PFSK-1 (cell line): ENCODE measurements at regions not wholly inside any gene's neighbourhood (a gene's known extent, or its start where the extent isn't known, plus 50 kb on each side); places are given as distances from the start of the nearest gene placed in this dataset.

Experiments
- FOXP2 ChIP-seq: optimal IDR thresholded peaks from 2 replicates; pipeline ENCODE3; 2011; ENCODE audit warnings: borderline replicate concordance, control low read depth, inconsistent platforms; ENCODE audit not compliant: insufficient read depth; ENCODE audit errors: extremely low read length, extremely low read depth
- POLR2AphosphoS5 ChIP-seq: IDR thresholded peaks from 2 replicates; pipeline ENCODE4 v1.6.1; 2012; ENCODE audit warnings: low read depth, mild to moderate bottlenecking, control low read depth, low read length, moderate library complexity
- REST ChIP-seq, 2 experiments: IDR thresholded peaks; 2 replicates each; pipeline versions ENCODE4 v1.6.1 to v1.8.0; 2011 to 2012; ENCODE audit warnings: low read depth in 2 of 2, low read length in 2 of 2, control low read depth in 1 of 2, inconsistent platforms in 1 of 2, mild to moderate bottlenecking in 1 of 2, moderate library complexity in 1 of 2; ENCODE audit not compliant: insufficient read depth in 1 of 2
- SIN3A ChIP-seq: IDR thresholded peaks from 2 replicates; pipeline ENCODE4 v1.6.1; 2012; ENCODE audit warnings: mild to moderate bottlenecking, low read length, moderate library complexity, borderline replicate concordance; ENCODE audit not compliant: insufficient read depth
- TAF1 ChIP-seq: IDR thresholded peaks from 2 replicates; pipeline ENCODE4 v1.6.1; 2012; ENCODE audit warnings: low read length, control low read depth, borderline replicate concordance; ENCODE audit not compliant: insufficient read depth

- TF ChIP-seq FOXP2 (no peak), POLR2AphosphoS5 (no peak)
These were observed 397.5 kb upstream of the PDE3A start for GRCh38 chr12:19970821-19971220.

- TF ChIP-seq SIN3A: no peak
- TF ChIP-seq REST (IDR thresholded peaks at IDR 0.05; ENCODE audit: insufficient read depth in 1 of 2, low read depth in 2 of 2, low read length in 2 of 2): 0 out of 4 replicates have a peak, but pooled peaks of 1 of the 2 experiments have one; percentile 20
These were observed 396.7 kb upstream of the PDE3A start for GRCh38 chr12:19971361-19972280.

- TF ChIP-seq TAF1 (no peak), SIN3A (no peak), REST (IDR thresholded peaks at IDR 0.05; ENCODE audit: insufficient read depth in 1 of 2, low read depth in 2 of 2, low read length in 2 of 2) (no peak), POLR2AphosphoS5 (no peak), FOXP2 (no peak)
These were observed 395.7 kb upstream of the PDE3A start for GRCh38 chr12:19972325-19973288.

GRCh38 chr12:19978193-19978592 lies 390.1 kb upstream of the PDE3A start:
- TF ChIP-seq REST (IDR thresholded peaks at IDR 0.05; ENCODE audit: insufficient read depth in 1 of 2, low read depth in 2 of 2, low read length in 2 of 2): peak in 1 of 2 experiments; percentile 60; a peak in 1 of 4 replicates
- TF ChIP-seq FOXP2: peak; percentile 47
- TF ChIP-seq TAF1: no peak
- TF ChIP-seq SIN3A: peak; percentile 76; the same call in 1 of the 2 replicates
- TF ChIP-seq POLR2AphosphoS5: peak; percentile 61; the same call in 1 of the 2 replicates

- TF ChIP-seq FOXP2: no peak
These were observed 388.8 kb upstream of the PDE3A start for GRCh38 chr12:19979584-19979983.

- TF ChIP-seq FOXP2 (no peak), TAF1 (no peak), SIN3A (no peak), POLR2AphosphoS5 (no peak)
These were observed 386.4 kb upstream of the PDE3A start for GRCh38 chr12:19981944-19982343.
